Prostate gland (tissue), 2 donors: ENCODE measurements at regions not wholly inside any gene's neighbourhood (a gene's known extent, or its start where the extent isn't known, plus 50 kb on each side); places are given as distances from the start of the nearest gene placed in this dataset.

ENCODE experiments used
- DNase-seq: peaks from one replicate; pipeline ENCODE4 v3.0.0-alpha.2; 2019; ENCODE audit warnings: low spot score
- H3K27ac ChIP-seq, 2 donors: fragments of 200-600 bp; sonication (generic); 2 replicates each; pipeline ENCODE4 v1.5.1; 2017 to 2019
- H3K27me3 ChIP-seq: fragments of 200-600 bp; sonication (generic); replicated peaks from 2 replicates; pipeline ENCODE4 v1.5.1; 2019; ENCODE audit not compliant: insufficient read depth
- H3K36me3 ChIP-seq, 2 donors: fragments of 200-600 bp; sonication (generic); 1 replicate in 1 of 2; 2 replicates in 1 of 2; pipeline versions ENCODE4 v1.5.1 to v1.8.1; 2017 to 2019
- H3K4me1 ChIP-seq: fragments of 200-600 bp; sonication (generic); replicated peaks from 2 replicates; pipeline ENCODE4 v1.5.1; 2019
- H3K4me3 ChIP-seq, 2 donors: fragments of 200-600 bp; sonication (generic); 2 replicates each; pipeline ENCODE4 v1.5.1; 2017 to 2019
- H3K9me3 ChIP-seq: fragments of 200-600 bp; sonication (generic); 2 replicates; pipeline ENCODE4 v1.5.1; 2017
- POLR2A ChIP-seq: fragments of 450-650 bp; IDR thresholded peaks from one replicate; pipeline ENCODE4 v1.6.1; 2016; ENCODE audit warnings: antibody characterized with exemption, mild to moderate bottlenecking
- POLR2AphosphoS5 ChIP-seq: sonication (generic); formaldehyde crosslinking; IDR thresholded peaks from one replicate; pipeline ENCODE4 v1.6.1; 2017; ENCODE audit warnings: antibody characterized with exemption
- WGBS: methylation state at CpG from one replicate; pipeline ENCODE4 v1.1.5; 2018; 5-methylcytosine and 5-hydroxymethylcytosine counted together
- intact Hi-C: fragments of 100-400 bp; cut with DNase I; formaldehyde crosslinking; loops from one replicate; pipeline ENCODE4 v1.14.2; 2022
- TF ChIP-seq, protein P1 (sequence below), 4 experiments: fragments of 200-600 bp in 2 of 4; fragments of 450-650 bp in 2 of 4; sonication (generic) in 2 of 4; IDR thresholded peaks; 1 replicate in 3 of 4; 2 replicates in 1 of 4; pipeline ENCODE4 v1.5.1; 2016 to 2019; ENCODE audit warnings: antibody characterized with exemption in 4 of 4, mild to moderate bottlenecking in 2 of 4, moderate library complexity in 2 of 4

DNA sequence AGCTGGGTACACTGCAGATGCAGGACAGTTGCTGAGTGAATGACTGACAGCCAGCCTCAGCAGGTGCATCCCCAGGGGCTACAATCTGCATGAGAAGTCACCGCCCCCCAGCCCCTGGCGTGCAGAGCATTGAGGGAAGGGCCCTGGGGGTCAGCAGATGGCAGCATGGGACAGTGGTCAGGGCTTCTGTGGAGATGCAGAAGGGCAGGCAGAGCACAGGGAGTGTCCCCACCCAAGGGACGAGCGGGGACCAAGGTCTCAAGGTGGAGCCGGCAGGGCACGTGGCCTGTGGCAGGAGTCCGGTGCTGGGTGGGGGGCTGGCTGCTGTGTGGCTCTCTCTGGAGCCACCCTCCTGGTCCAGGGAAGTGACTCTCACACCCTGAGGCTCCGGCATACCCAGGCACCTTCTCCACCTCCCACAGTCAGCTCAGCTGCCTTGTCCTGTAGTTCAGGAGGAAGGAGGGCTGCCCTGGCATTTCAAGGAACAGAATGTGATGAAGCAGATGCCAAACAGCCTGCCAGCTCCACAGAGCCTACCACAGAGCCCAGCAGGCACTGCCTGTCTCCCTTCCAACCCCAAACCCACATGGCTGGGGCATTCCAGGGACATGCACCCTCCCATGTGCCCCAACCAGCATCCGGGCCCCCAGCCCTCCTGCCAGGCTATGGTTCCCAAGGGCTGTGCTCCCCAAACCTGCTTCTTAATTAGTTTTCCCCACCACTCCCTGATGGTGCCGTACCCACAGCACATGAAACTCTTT, 114.5 kb downstream of the TMEM130 start:
- Histone ChIP-seq H3K9me3 (no peaks in the 10 kb centered on the region), H3K27me3 (no peaks in the 10 kb centered on the region), H3K4me1 (no peaks in the 10 kb centered on the region), H3K4me3 (no peak overlapping the region), H3K36me3 (no peaks in the 10 kb centered on the region), H3K27ac (no peak overlapping the region)
- WGBS: 84% methylated on average over 10 of the region's 10 CpGs
- DNase-seq: no peak
- intact Hi-C loops: no loop called here
- TF ChIP-seq POLR2AphosphoS5 (no peak), POLR2A (no peak)
- TF ChIP-seq, protein P1, sequence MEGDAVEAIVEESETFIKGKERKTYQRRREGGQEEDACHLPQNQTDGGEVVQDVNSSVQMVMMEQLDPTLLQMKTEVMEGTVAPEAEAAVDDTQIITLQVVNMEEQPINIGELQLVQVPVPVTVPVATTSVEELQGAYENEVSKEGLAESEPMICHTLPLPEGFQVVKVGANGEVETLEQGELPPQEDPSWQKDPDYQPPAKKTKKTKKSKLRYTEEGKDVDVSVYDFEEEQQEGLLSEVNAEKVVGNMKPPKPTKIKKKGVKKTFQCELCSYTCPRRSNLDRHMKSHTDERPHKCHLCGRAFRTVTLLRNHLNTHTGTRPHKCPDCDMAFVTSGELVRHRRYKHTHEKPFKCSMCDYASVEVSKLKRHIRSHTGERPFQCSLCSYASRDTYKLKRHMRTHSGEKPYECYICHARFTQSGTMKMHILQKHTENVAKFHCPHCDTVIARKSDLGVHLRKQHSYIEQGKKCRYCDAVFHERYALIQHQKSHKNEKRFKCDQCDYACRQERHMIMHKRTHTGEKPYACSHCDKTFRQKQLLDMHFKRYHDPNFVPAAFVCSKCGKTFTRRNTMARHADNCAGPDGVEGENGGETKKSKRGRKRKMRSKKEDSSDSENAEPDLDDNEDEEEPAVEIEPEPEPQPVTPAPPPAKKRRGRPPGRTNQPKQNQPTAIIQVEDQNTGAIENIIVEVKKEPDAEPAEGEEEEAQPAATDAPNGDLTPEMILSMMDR (IDR thresholded peaks at IDR 0.05): no peak

DNA sequence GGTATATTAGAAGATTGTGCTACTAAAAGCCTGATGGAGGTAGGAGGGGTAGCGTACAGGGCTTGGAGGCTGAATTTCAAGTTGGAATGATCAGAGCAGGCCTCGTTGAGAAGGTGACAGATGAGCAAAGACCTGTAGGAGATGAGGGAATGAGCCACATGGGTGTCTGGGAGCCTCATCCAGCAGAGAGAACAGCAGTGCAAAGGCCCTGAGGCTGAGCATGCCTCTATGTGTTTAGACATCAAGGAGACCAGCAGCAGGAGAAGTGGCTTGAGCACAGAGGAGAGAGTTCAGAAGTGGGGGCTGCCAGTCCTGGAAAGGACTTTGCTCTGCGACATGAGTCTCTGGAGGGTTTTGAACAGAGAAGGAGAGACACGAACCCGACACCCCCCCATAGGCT, 111.7 kb downstream of the TMEM130 start:
- intact Hi-C loops: no loop called here
- H3K9me3 ChIP-seq: no peaks in the 10 kb centered on the region
- H3K4me1 ChIP-seq: no peaks in the 10 kb centered on the region
- H3K27me3 ChIP-seq: peaks cover 3% of the 10 kb centered on the region
- TF ChIP-seq POLR2A (no peak), POLR2AphosphoS5 (no peak)
- TF ChIP-seq, protein P1 (IDR thresholded peaks at IDR 0.05): no peak
- H3K36me3 ChIP-seq: no peaks in the 10 kb centered on the region
- no peak overlapping the region for H3K4me3 ChIP-seq
- WGBS: 94% methylated on average over 5 of the region's 5 CpGs
- no peak overlapping the region for H3K27ac ChIP-seq
- no peak for DNase-seq

DNA sequence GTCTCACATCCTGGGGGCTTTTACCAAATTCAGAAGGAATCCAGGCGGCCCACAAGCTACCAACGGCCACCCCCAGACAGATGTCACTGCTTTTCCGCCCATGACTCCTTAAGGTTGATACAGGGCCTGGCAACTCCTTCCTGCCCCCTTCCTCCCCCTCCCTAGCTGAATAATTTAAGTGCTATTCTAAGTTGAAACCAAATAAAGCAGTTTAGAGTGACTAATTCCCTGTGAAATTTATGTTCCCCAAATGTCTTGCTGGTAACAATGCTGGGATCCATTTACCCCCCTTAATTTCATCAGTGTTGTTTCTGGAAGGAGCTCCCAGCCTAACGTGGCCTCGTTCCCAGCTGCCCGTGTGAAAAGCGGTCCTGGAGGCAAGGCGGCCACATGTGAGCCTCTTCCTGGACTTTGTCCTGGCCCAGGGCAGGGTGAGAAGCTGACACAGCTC, 109.6 kb downstream of the TMEM130 start:
- DNase-seq: no peak
- no peak overlapping the region for H3K4me3 ChIP-seq
- no peaks in the 10 kb centered on the region for H3K4me1 ChIP-seq
- no peaks in the 10 kb centered on the region for H3K36me3 ChIP-seq
- 27% methylated on average over 8 of the region's 8 CpGs for WGBS
- intact Hi-C loops: no loop called here
- H3K27me3 ChIP-seq: peaks cover 3% of the 10 kb centered on the region
- H3K27ac ChIP-seq: no peak overlapping the region
- H3K9me3 ChIP-seq: no peaks in the 10 kb centered on the region
- TF ChIP-seq POLR2A: no peak
- TF ChIP-seq, protein P1 (IDR thresholded peaks at IDR 0.05): no peak

DNA sequence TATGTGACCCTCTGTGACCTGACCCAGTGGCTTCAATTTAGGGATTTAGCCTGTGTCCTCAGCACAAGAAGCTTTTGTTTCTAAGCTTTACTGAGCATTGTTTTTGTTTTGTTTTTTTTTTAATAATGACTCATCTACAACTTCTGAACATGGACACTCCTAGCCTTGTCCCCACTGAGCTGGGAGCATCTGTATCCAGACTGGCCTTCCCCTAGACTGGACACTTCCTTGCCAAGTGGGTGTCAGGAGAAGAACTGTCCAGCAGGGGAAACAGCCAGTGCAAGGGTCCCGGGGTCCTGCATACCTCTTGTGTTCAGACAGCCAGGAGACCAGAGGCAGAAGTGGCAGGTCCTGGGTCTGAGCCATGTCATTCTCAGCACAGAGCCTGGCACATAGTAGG, 108.6 kb downstream of the TMEM130 start:
- Histone ChIP-seq H3K27me3 (peaks cover 3% of the 10 kb centered on the region), H3K4me1 (no peaks in the 10 kb centered on the region), H3K36me3 (no peaks in the 10 kb centered on the region), H3K9me3 (no peaks in the 10 kb centered on the region), H3K27ac (no peak overlapping the region), H3K4me3 (no peak overlapping the region)
- TF ChIP-seq POLR2A: no peak
- TF ChIP-seq, protein P1 (IDR thresholded peaks at IDR 0.05): no peak
- TF ChIP-seq POLR2AphosphoS5: no peak
- intact Hi-C loops: no loop called here
- DNase-seq: no peak
- WGBS: 80% methylated on average over 1 of the region's 1 CpG

DNA sequence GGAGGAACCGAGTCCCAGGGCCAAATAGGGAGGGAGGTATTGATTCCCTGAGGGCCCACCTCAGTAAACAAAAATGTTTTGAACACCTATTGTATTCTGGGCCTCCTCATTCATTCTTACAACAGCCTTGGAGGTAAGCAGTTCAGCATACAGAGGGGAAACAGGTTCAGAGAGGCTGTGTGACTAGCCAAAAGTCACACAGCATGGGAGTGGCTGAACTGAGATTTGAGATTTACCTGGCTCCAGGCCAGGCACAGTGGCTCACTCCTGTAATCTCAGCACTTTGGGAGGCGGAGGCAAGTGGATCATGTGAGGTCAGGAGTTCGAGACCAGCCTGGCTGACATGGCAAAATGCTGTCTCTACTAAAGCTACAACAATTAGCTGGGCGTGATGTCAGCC, 107.2 kb downstream of the TMEM130 start:
- H3K36me3 ChIP-seq: no peaks in the 10 kb centered on the region
- WGBS: 43% methylated on average over 4 of the region's 4 CpGs

More for the DNA sequence above, 107.2 kb downstream of the TMEM130 start:
- Histone ChIP-seq H3K27ac (no peak overlapping the region), H3K4me3 (no peak overlapping the region), H3K27me3 (peaks cover 3% of the 10 kb centered on the region), H3K4me1 (no peaks in the 10 kb centered on the region), H3K9me3 (no peaks in the 10 kb centered on the region)
- TF ChIP-seq, protein P1 (IDR thresholded peaks at IDR 0.05): no peak
- TF ChIP-seq POLR2A (no peak), POLR2AphosphoS5 (no peak)
- DNase-seq: no peak
- intact Hi-C loops: no loop called here
